H54 (cell line): ENCODE measurements at regions not wholly inside any gene's neighbourhood (a gene's known extent, or its start where the extent isn't known, plus 50 kb on each side); places are given as distances from the start of the nearest gene placed in this dataset.

Experiments used
- DNase-seq: peaks from one replicate; pipeline ENCODE4 v3.0.0; 2011; ENCODE audit warnings: low spot score, mixed read lengths; ENCODE audit not compliant: insufficient read length
- FAIRE-seq: peaks from 3 replicates; lab custom pipeline; 2011; peaks lifted over from hg19 to GRCh38; lab: Jason Lieb, UNC
- POLR2A ChIP-seq: IDR thresholded peaks from 2 replicates; pipeline ENCODE4 v1.6.1; 2011; ENCODE audit warnings: low read depth, mild to moderate bottlenecking, low read length

DNA sequence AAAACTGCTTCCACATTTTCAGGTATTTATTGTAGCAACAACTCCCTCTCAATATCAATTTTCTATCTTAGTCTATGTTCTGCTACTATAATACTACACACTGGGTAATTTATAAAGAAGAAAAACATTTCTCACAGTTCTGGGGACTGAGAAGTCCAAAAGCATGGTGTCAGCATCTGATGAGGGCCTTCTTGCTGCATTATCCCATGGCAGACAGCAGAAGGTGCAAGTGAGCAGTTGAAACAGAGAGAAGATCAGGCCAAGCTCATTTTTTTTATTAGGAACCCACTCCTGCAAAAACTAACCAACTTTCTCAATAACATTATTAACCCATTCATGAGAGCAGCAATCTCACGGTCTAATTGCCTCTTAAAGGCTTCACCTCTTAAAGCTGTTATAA is 376.0 kb downstream of the RAB28 start:
- FAIRE-seq (no peak), DNase-seq (no peak)
- TF ChIP-seq POLR2A: no peak

DNA sequence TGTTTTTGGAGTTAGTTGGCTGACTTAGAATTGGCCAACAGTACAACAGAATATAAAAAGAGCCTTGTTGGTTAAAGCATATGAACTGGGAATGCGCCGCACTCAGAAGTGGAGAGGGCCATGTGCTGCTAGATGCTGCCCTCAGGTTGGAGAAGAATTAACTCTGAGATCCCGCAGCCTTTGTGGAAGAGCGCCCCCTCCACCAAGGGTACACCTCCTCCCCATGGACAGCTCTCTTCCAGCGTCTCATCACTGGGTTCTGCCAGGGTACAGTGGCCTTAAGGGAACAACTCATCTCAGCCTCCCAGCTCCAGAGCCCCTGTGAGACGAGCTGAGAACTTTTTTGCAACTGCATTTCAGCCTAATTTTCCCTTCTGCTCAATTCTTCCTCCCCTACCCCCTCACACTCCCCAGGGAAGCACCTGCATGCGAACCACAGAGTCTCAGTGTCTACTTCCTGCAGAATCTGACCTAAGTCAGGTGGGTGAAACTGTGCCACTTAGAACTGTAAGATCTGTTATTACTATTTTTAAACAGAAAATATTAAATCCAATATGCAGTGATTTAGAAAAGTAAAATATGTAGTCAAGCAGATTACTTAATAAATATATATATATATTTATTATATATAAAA is 380.6 kb downstream of the RAB28 start:
- DNase-seq (no peak), FAIRE-seq (no peak)
- no peak for TF ChIP-seq POLR2A

DNA sequence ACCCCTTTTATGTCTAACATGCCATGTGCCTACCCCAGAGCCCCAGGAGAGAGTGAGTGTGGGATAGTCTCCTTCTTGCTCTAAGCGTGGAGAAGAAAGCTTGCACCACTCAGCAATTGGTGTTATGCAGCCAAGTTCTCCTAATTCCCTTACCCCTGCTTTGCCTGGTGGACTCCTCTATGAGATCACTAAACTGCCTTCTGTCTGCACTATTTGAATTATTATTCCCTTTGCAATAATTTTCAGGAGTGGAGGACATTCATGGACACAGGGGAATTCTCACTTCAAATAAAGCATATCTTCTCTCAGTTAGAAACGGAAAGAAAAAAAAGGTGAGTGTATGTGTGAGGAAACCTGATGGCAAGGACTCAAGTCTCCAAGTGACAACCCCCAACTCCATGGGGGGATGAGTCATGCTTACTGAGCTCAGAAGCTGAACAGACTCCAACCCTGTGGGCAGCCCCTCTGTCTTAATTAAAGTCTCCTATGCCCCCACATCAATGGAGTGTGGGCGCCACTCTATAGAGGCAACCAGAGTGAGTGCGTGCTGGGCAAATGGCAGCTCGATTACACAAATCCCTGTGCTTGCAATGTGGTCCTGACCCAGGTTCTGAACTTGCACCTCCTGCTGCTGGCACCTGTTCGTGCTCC is 381.9 kb downstream of the RAB28 start:
- DNase-seq: no peak
- no peak for FAIRE-seq
- no peak for TF ChIP-seq POLR2A

DNA sequence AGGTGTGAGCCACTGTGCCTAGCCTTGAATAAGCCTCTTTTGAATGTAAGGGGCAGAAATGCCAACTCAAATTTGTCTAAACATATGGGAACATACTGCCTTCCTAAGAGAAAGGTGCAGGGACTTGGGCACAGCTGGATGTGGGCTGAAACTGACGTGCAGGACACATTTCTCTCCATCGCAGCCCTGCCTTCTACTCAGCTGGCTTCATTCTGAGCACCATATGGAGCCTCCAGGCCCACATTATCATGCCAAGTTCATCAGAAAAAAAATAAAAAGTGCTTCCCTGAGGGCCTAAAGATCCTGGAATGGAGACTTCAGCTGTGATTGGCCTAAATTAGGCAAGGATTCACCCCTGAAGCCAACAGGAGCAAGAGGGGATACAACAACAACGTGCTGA is 386.2 kb downstream of the RAB28 start:
- FAIRE-seq (no peak), DNase-seq (no peak)

DNA sequence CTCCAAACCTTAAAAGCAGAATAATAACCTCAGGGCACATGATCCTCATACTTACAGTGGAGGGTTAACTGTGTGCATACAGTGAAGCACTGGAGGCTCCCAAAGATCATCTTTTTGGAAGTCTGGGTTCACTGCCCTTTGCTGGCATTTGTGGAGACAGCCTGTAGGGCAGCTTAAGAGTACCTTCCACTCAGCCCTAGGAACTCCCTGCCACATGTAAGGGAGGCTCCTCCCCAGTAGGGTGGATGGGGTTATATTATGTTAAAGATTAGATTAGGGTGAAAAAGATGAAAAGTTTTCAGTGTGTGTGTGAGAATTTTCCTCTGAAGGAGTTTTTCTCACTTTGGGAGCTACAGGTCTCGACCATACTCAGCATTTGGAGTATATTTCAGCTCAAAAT is 388.4 kb downstream of the RAB28 start:
- DNase-seq: no peak
- FAIRE-seq: no peak
- no peak for TF ChIP-seq POLR2A

More for the DNA sequence above, 386.2 kb downstream of the RAB28 start:
- TF ChIP-seq POLR2A: no peak

DNA sequence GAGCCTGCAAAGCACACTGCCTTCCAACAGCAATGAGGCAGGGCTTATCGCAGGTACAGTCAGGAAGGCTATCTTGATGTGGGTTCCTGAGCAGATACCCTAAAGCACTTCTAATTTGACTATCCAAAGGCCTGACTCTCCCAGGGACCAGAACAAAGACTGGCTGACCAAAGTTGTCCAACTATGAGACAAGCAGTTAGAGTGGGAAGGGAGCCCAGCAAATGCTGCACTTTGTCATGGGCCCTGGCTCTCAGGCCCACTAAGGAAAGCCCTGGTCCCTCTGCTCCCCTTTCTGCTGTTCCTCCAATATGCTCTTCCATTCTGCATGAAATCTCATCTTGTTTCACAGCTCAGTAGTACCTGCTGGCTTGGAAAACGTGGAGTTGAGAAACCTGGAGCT is 391.0 kb downstream of the RAB28 start:
- DNase-seq (no peak), FAIRE-seq (no peak)

DNA sequence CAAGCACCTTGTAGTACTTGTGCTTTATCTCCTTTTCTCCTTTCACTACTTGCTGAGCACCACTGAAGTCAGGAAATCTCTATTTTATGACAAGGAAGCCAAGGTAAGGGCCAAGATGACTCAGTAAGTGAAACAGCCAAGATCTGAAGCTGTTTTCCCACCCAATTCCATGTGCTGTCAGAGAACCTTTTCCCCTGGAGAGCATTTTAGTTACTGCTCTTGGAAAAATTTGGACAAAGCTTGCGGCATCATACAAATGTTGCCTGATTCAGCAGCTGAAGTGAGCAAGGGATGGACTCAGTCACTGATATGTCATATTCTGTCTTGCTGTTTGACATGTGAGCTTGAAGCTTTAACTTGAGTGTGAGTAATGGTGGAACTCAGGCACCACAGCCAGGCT is 391.4 kb downstream of the RAB28 start:
- FAIRE-seq: no peak
- TF ChIP-seq POLR2A: no peak
- no peak for DNase-seq

More for the DNA sequence above, 391.0 kb downstream of the RAB28 start:
- TF ChIP-seq POLR2A: no peak

DNA sequence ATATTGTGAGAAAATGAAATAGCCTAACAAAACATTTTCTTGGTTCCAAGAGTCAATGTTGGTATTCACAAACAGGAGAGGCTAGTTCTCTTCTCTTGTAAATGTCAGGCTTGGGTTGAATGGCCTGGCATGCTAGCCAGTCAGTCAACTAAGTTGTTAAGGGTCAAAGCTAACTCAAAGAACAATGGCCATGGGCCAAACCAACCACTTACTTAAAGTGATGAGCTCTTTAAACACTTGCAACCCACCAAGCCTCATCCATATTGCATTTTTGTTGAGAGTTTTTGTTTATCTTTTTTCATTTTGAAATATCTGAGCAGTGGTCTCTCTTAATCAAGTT is 394.5 kb downstream of the RAB28 start:
- FAIRE-seq (no peak), DNase-seq (no peak)
- no peak for TF ChIP-seq POLR2A

DNA sequence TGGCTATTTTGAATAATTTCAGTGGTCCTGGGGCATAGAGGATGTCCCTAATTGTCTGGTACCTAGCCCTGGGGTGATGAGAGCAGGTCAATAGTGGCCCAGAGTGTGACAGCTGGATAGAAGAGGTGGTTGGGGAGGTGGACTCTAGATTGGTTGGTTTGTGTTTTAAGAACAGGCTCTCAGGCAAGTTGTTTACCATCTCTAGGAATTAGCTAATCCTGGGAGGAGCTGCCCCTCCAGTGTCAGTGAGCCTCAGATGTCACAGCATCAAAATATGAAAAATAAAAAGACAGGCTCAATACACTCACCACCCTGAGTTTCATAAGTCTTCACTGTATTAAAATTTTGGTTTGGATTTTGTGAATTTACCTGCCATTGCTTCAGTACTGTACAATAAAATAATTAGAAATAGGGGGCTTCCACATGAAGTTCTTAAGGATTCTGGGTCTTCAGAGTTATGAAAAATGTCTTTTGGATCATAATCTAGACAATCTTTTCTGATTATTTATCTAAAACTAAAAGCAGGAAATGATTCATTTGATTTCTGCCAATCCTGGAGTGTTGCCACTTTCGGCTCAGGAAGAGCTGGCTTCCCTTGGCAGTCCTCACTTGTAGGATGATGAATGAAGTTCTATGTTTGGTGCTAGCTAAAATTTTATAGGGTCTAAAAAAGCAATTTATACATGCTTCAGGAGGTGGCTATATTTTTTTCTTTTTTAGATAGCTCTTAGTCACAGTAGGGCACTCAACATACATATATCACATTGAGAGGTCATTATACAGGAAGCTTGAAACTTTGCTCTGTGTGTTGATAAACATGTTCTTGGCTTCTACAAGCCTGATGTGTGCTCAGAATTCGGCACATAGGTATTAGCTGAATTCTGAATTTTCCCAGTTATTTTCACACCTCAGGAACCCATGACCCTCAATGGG is 395.1 kb downstream of the RAB28 start:
- DNase-seq (no peak), FAIRE-seq (no peak)
- no peak for TF ChIP-seq POLR2A

DNA sequence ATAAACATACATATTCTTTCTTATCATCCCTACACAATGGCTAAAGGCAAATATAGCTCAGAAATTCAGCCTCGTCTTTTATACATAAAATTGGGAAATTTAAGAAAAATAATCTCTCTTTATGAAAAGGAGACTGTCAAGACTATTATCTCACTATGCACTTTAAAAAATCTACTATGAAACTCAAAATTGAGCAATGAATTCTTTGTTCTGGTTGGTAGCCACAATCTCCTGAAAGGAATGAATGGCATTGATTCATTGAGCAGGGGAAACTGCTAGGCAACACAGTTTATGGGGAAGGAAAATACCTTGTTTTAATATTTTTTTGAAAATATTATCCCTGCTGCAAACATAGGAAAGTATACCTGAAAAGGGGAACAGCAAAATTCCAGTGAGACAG is 397.1 kb downstream of the RAB28 start:
- DNase-seq (no peak), FAIRE-seq (no peak)
- TF ChIP-seq POLR2A: no peak

DNA sequence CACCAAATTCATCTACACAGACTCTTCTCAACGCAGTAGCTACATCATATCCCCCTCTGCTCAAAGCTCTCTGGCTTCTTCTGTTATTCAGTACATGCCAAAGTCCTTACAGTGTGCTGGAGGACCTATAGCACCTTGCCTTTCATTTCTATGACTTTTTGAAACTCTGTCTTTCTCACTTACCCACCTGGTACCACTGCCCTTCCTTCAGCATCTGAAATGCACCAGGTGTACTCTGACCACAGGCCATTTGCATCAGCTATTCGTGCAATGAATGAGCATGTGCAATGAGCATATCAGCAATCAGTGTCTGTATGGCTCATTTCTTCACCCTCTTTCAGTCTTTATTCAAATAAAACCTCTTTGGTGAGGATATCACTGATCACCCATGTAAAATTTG is 399.9 kb downstream of the RAB28 start:
- FAIRE-seq: no peak
- no peak for DNase-seq
- TF ChIP-seq POLR2A: no peak

DNA sequence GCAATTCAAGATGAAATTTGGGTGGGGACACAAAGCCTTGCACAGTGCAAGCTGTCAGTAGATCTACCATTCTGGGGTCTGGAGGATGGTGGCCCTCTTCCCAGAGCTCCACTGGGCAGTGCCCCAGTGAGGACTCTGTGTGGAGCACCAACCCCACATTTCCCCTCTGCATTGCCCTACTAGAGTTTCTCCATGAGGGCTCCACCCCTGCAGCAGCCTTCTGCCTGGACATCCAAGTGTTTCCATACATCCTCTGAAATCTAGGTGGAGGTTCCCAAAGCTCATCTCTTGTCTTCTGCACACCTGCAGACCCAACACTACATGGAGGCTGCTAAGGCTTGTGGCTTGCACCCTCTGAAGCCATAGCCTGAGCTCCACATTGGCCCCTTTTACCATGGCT is 402.3 kb downstream of the RAB28 start:
- no peak for TF ChIP-seq POLR2A
- FAIRE-seq: no peak
- no peak for DNase-seq

DNA sequence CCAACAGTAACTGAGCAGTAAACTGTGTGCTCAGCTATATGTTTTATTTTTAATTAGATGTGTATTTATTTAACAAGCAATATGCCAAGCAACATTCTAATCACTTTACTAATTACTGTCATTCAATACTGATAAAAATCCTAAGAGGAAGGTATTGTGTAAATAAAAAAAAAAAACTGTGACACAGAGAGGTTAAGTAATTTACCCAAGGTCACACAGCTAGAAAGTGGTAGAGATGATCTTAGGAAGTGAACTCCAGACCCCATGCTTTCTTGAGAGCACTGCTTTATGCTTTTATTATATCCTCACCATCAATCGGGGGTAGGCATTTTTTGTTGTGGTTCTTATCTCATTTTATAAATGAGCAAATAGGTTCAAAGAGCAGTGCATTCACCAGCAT is 417.1 kb downstream of the RAB28 start:
- TF ChIP-seq POLR2A: no peak
- DNase-seq (no peak), FAIRE-seq (no peak)

DNA sequence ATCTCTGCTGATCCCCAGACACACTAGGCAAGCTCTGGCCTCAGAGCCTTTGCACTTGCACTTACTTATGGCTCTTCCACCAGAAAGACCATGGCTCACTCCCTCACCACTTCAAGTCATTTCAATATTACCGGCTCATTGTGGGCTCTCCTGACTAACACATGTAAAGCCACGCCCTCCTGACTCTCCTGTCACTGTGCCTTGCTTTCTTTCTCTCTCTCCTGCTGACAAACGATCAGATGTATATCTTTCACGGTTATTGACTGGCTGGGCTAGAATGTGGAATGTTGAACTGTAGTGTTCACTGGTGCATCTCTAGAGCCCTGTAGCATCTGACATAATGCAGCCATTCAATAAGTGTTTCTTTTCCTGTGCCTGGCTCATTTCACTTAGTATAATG is 425.1 kb downstream of the RAB28 start:
- FAIRE-seq (no peak), DNase-seq (no peak)
- TF ChIP-seq POLR2A: no peak
